A673 (cell line): ENCODE measurements at regions not wholly inside any gene's neighbourhood (a gene's known extent, or its start where the extent isn't known, plus 50 kb on each side); places are given as distances from the start of the nearest gene placed in this dataset.

Experiments
- EZH2 ChIP-seq: fragments of 200-600 bp; sonication (generic); IDR thresholded peaks from 2 replicates; pipeline ENCODE4 v1.6.1; 2017; ENCODE audit warnings: borderline replicate concordance, low read depth, mild to moderate bottlenecking, mixed read lengths, antibody characterized with exemption, low read length; ENCODE audit not compliant: poor library complexity, severe bottlenecking
- TF ChIP-seq, protein P1 (sequence below): fragments of 300-800, 200-600 bp; sonication (generic); conservative IDR thresholded peaks from 2 replicates; pipeline ENCODE4 v1.5.1; 2017; ENCODE audit warnings: low read depth, mild to moderate bottlenecking, antibody characterized with exemption, low read length, moderate library complexity, mixed read lengths

- TF ChIP-seq, protein P1, sequence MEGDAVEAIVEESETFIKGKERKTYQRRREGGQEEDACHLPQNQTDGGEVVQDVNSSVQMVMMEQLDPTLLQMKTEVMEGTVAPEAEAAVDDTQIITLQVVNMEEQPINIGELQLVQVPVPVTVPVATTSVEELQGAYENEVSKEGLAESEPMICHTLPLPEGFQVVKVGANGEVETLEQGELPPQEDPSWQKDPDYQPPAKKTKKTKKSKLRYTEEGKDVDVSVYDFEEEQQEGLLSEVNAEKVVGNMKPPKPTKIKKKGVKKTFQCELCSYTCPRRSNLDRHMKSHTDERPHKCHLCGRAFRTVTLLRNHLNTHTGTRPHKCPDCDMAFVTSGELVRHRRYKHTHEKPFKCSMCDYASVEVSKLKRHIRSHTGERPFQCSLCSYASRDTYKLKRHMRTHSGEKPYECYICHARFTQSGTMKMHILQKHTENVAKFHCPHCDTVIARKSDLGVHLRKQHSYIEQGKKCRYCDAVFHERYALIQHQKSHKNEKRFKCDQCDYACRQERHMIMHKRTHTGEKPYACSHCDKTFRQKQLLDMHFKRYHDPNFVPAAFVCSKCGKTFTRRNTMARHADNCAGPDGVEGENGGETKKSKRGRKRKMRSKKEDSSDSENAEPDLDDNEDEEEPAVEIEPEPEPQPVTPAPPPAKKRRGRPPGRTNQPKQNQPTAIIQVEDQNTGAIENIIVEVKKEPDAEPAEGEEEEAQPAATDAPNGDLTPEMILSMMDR: no peak
- TF ChIP-seq EZH2: no peak
Measured at GRCh38 chr16:82298472-82298871, 128.4 kb upstream of the MPHOSPH6 start.
